Neural progenitor cell (in vitro differentiated cells): ENCODE measurements at regions not wholly inside any gene's neighbourhood (a gene's known extent, or its start where the extent isn't known, plus 50 kb on each side); places are given as distances from the start of the nearest gene placed in this dataset.

Source experiments
- EZH2 ChIP-seq: fragments of 200-600 bp; sonication (generic); IDR thresholded peaks from 2 replicates; pipeline ENCODE4 v1.6.1; 2017; ENCODE audit warnings: antibody characterized with exemption, mild to moderate bottlenecking, moderate library complexity
- EZH2phosphoT487 ChIP-seq: fragments of 200-600 bp; sonication (generic); IDR thresholded peaks from 2 replicates; pipeline ENCODE4 v1.6.1; 2017; ENCODE audit warnings: antibody characterized with exemption
- TF ChIP-seq, protein P1 (sequence below): fragments of 200-600 bp; sonication (generic); IDR thresholded peaks from 2 replicates; pipeline ENCODE4 v1.5.1; 2017; ENCODE audit warnings: antibody characterized with exemption, mild to moderate bottlenecking

DNA sequence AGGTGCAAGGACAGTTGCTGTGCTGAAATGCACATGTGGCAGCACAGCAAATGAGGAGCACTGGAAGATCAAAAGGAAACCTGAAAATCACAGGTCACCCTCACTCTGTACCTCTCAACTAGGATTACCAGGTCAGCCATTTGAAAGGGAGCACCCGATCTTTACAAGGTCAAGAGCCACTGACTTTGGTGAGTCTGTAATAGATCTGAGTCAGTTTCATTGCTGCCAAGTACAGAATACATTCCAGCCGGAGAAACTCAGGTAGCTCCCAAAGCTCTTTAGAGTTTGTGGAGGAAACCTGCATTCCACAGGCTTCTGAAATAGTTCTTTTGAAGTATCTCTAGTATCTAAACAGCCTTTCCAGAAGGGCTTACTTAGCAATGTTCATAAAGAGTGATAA, 217.5 kb downstream of the SNX13 start:
- TF ChIP-seq, protein P1, sequence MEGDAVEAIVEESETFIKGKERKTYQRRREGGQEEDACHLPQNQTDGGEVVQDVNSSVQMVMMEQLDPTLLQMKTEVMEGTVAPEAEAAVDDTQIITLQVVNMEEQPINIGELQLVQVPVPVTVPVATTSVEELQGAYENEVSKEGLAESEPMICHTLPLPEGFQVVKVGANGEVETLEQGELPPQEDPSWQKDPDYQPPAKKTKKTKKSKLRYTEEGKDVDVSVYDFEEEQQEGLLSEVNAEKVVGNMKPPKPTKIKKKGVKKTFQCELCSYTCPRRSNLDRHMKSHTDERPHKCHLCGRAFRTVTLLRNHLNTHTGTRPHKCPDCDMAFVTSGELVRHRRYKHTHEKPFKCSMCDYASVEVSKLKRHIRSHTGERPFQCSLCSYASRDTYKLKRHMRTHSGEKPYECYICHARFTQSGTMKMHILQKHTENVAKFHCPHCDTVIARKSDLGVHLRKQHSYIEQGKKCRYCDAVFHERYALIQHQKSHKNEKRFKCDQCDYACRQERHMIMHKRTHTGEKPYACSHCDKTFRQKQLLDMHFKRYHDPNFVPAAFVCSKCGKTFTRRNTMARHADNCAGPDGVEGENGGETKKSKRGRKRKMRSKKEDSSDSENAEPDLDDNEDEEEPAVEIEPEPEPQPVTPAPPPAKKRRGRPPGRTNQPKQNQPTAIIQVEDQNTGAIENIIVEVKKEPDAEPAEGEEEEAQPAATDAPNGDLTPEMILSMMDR: no peak
- TF ChIP-seq EZH2: no peak
- TF ChIP-seq EZH2phosphoT487: no peak
